ENCODE measurements at regions not wholly inside any gene's neighbourhood (a gene's known extent, or its start where the extent isn't known, plus 50 kb on each side); places are given as distances from the start of the nearest gene placed in this dataset.

- RAD21 ChIA-PET (ENCODE audit: unreplicated experiment), result no interaction called here
- SMC1A ChIA-PET (ENCODE audit: uncharacterized antibody, unreplicated experiment), result no interaction called here
- POLR2A ChIA-PET, result no interaction called here
These were observed 639.3 kb downstream of the MTRR start for GRCh38 chr5:8508231-8508630.

More at GRCh38 chr5:8508231-8508630, 639.3 kb downstream of the MTRR start:
- in situ Hi-C loops (cut with MboI) (no loop called here), intact Hi-C loops (cut with micrococcal nuclease; ENCODE audit: unreplicated experiment) (no loop called here)
- Histone ChIP-seq H3K9me3 (replicated peaks; ENCODE audit: control insufficient read depth, insufficient read depth, low read length) (no peaks in the 10 kb centered on the region), H3K27me3 (replicated peaks in 1 of 2; ENCODE audit: control insufficient read depth in 2 of 2, insufficient read depth in 2 of 2, low read length in 1 of 2) (no peaks in the 10 kb centered on the region), H3K36me3 (ENCODE audit: control insufficient read depth in 2 of 2, insufficient read depth in 2 of 2, low read length in 1 of 2) (no peaks in the 10 kb centered on the region), H3K4me3 (no peak overlapping the region), H3K4me1 (ENCODE audit: control insufficient read depth, insufficient read depth, low read length) (no peaks in the 10 kb centered on the region), H3K27ac (ENCODE audit: control insufficient read depth, insufficient read depth) (no peak overlapping the region), H4K20me1 (ENCODE audit: control insufficient read depth, insufficient read depth) (no peaks in the 10 kb centered on the region), H3K4me2 (ENCODE audit: control insufficient read depth, insufficient read depth) (no peak overlapping the region), H3K9ac (ENCODE audit: control insufficient read depth, insufficient read depth, low read length) (no peak overlapping the region), H2AFZ (ENCODE audit: control insufficient read depth, low read depth, low read length) (no peak overlapping the region), H3K79me2 (ENCODE audit: control insufficient read depth, insufficient read depth, low read length) (no peaks in the 10 kb centered on the region)
- no peak for ATAC-seq
- no TSS peak for BruUV-seq (replicated peaks)
- no peak for FAIRE-seq
- CTCF ChIA-PET, result no interaction called here
- TF ChIP-seq DPF2 (IDR thresholded peaks at IDR 0.05) (no peak), MTA2 (IDR thresholded peaks at IDR 0.05; ENCODE audit: low read depth) (no peak), CBFB (IDR thresholded peaks at IDR 0.05; ENCODE audit: low read depth) (no peak), TCF3 (IDR thresholded peaks at IDR 0.05; ENCODE audit: borderline replicate concordance, insufficient read depth, low read depth, low read length) (no peak), MYC (IDR thresholded peaks at IDR 0.05; ENCODE audit: insufficient read depth, insufficient read length, insufficient replicate concordance, low read length, severe bottlenecking) (no peak), HCFC1 (IDR thresholded peaks at IDR 0.05; ENCODE audit: low read length) (no peak), NR2C2 (IDR thresholded peaks at IDR 0.05; ENCODE audit: borderline replicate concordance, control insufficient read depth, insufficient read length, low read depth) (no peak), RELB (IDR thresholded peaks at IDR 0.05; ENCODE audit: low read depth) (no peak), ZNF687 (IDR thresholded peaks at IDR 0.05) (no peak), SRF (IDR thresholded peaks at IDR 0.05; ENCODE audit: low read depth in 2 of 2, low read length in 2 of 2) (no peak), YY1 (IDR thresholded peaks at IDR 0.05; ENCODE audit: low read depth, low read length) (no peak), CBX5 (IDR thresholded peaks at IDR 0.05; ENCODE audit: low read depth) (no peak), BMI1 (IDR thresholded peaks at IDR 0.05; ENCODE audit: borderline replicate concordance) (no peak), IRF4 (IDR thresholded peaks at IDR 0.05; ENCODE audit: low read depth, low read length) (no peak), USF1 (IDR thresholded peaks at IDR 0.05; ENCODE audit: borderline replicate concordance, extremely low read length, insufficient read depth, low read depth, low read length) (no peak), MLLT1 (IDR thresholded peaks at IDR 0.05) (no peak)
- no peak for DNase-seq (ENCODE audit: low read depth, low spot score)

Data from GM12878 (cell line).